DOHH2 (cell line): ENCODE measurements at regions not wholly inside any gene's neighbourhood (a gene's known extent, or its start where the extent isn't known, plus 50 kb on each side); places are given as distances from the start of the nearest gene placed in this dataset.

Experiments used
- EZH2phosphoT487 ChIP-seq: fragments of 200-600 bp; sonication (generic); IDR thresholded peaks from 2 replicates; pipeline ENCODE4 v1.6.1; 2017; ENCODE audit warnings: borderline replicate concordance, mild to moderate bottlenecking, antibody characterized with exemption, low read length, moderate library complexity, mixed read lengths
- TF ChIP-seq, protein P1 (sequence below): fragments of 200-600 bp; sonication (generic); IDR thresholded peaks from one replicate; pipeline ENCODE4 v1.5.1; 2014; ENCODE audit warnings: antibody characterized with exemption, mild to moderate bottlenecking, low read depth, low read length; ENCODE audit not compliant: poor library complexity, severe bottlenecking

GRCh38 chr5:160493806-160494338 lies 72.2 kb downstream of the PTTG1 start:
- TF ChIP-seq, protein P1, sequence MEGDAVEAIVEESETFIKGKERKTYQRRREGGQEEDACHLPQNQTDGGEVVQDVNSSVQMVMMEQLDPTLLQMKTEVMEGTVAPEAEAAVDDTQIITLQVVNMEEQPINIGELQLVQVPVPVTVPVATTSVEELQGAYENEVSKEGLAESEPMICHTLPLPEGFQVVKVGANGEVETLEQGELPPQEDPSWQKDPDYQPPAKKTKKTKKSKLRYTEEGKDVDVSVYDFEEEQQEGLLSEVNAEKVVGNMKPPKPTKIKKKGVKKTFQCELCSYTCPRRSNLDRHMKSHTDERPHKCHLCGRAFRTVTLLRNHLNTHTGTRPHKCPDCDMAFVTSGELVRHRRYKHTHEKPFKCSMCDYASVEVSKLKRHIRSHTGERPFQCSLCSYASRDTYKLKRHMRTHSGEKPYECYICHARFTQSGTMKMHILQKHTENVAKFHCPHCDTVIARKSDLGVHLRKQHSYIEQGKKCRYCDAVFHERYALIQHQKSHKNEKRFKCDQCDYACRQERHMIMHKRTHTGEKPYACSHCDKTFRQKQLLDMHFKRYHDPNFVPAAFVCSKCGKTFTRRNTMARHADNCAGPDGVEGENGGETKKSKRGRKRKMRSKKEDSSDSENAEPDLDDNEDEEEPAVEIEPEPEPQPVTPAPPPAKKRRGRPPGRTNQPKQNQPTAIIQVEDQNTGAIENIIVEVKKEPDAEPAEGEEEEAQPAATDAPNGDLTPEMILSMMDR: no peak
- no peak for TF ChIP-seq EZH2phosphoT487
